Endodermal cell (in vitro differentiated cells): ENCODE measurements at regions not wholly inside any gene's neighbourhood (a gene's known extent, or its start where the extent isn't known, plus 50 kb on each side); places are given as distances from the start of the nearest gene placed in this dataset.

Experiments used
- DNase-seq: peaks from one replicate; pipeline ENCODE4 v3.0.0-alpha.2; 2017
- H3K27ac ChIP-seq: 2 replicates; pipeline ENCODE4 v1.5.1; 2013; ENCODE audit warnings: mild to moderate bottlenecking, low read depth, low read length, moderate library complexity
- H3K27me3 ChIP-seq: 2 replicates; pipeline ENCODE4 v1.6.1; 2013; ENCODE audit warnings: mild to moderate bottlenecking, low read length, moderate library complexity; ENCODE audit not compliant: insufficient read depth, control insufficient read depth, poor library complexity, severe bottlenecking
- H3K36me3 ChIP-seq: 2 replicates; pipeline ENCODE4 v1.7.0; 2013; ENCODE audit warnings: mild to moderate bottlenecking, low read length, moderate library complexity; ENCODE audit not compliant: control insufficient read depth, insufficient read depth
- H3K4me1 ChIP-seq: one replicate; pipeline ENCODE4 v1.7.0; 2013; ENCODE audit warnings: low read length; ENCODE audit not compliant: control insufficient read depth, insufficient read depth
- H3K4me3 ChIP-seq: 2 replicates; pipeline ENCODE4 v1.5.1; 2013; ENCODE audit warnings: mild to moderate bottlenecking, low read length, moderate library complexity
- H3K9ac ChIP-seq: 2 replicates; pipeline ENCODE4 v1.6.1; 2013; ENCODE audit warnings: mild to moderate bottlenecking, low read length, moderate library complexity; ENCODE audit not compliant: poor library complexity, severe bottlenecking; ENCODE audit errors: extremely low read depth
- H3K9me3 ChIP-seq: 2 replicates; pipeline ENCODE4 v1.6.1; 2013; ENCODE audit warnings: mild to moderate bottlenecking, low read length, moderate library complexity; ENCODE audit not compliant: control insufficient read depth
- H3K27ac Mint-ChIP-seq: 2 replicates; pipeline ENCODE4 v1.8.0; 2020; ENCODE audit warnings: mixed read lengths
- H3K27me3 Mint-ChIP-seq: 2 replicates; pipeline ENCODE4 v1.8.0; 2021; ENCODE audit warnings: mild to moderate bottlenecking, mixed read lengths; ENCODE audit not compliant: insufficient read depth
- H3K36me3 Mint-ChIP-seq: 2 replicates; pipeline ENCODE4 v1.8.0; 2020; ENCODE audit warnings: low read depth, mixed read lengths
- H3K4me1 Mint-ChIP-seq: 2 replicates; pipeline ENCODE4 v1.8.0; 2020; ENCODE audit warnings: mixed read lengths
- H3K4me3 Mint-ChIP-seq: 2 replicates; pipeline ENCODE4 v1.8.0; 2020; ENCODE audit warnings: mild to moderate bottlenecking, moderate library complexity, mixed read lengths
- H3K9me3 Mint-ChIP-seq: 2 replicates; pipeline ENCODE4 v1.8.0; 2020; ENCODE audit warnings: mild to moderate bottlenecking, mixed read lengths
- WGBS, 2 experiments: methylation state at CpG; one replicate each; pipeline versions ENCODE4 v1.1.5 to v1.1.7; 2013; ENCODE audit warnings: missing lambda C conversion rate in 2 of 2, mixed read lengths in 1 of 2; ENCODE audit not compliant: insufficient coverage in 1 of 2, insufficient read length in 1 of 2; 5-methylcytosine and 5-hydroxymethylcytosine counted together
- TF ChIP-seq, protein P1 (sequence below): fragments of 200-600 bp; sonication (generic); conservative IDR thresholded peaks from 2 replicates; pipeline ENCODE4 v1.5.0; 2021; ENCODE audit warnings: antibody characterized with exemption, mild to moderate bottlenecking

DNA sequence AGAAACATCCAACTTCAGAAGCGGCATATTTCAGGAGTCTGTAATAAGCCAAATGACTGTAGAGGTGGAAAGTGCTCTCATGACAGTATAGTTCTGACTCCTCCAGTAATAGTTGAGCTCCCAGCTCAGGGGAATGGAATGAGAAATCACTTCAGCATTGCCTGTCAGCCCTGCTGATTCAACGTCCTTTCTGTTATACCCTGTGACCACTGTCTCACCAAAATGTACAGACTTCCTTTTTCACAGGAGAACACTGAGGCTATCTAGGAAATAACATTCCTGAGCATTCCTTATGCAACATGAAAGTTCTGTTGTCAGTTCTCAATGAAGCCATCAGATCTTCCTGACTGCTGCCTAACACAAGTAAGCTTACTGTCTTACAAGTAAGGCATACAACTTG is 284.5 kb upstream of the MME start:
- Histone ChIP-seq H3K9ac (no peak overlapping the region), H3K4me1 (no peaks in the 10 kb centered on the region), H3K36me3 (no peaks in the 10 kb centered on the region), H3K27ac (no peak overlapping the region), H3K9me3 (no peaks in the 10 kb centered on the region), H3K4me3 (no peak overlapping the region), H3K27me3 (no peaks in the 10 kb centered on the region)
- H3K4me3 Mint-ChIP-seq, result no peak overlapping the region
- H3K4me1 Mint-ChIP-seq, result no peaks in the 10 kb centered on the region
- no peak for DNase-seq
- TF ChIP-seq, protein P1, sequence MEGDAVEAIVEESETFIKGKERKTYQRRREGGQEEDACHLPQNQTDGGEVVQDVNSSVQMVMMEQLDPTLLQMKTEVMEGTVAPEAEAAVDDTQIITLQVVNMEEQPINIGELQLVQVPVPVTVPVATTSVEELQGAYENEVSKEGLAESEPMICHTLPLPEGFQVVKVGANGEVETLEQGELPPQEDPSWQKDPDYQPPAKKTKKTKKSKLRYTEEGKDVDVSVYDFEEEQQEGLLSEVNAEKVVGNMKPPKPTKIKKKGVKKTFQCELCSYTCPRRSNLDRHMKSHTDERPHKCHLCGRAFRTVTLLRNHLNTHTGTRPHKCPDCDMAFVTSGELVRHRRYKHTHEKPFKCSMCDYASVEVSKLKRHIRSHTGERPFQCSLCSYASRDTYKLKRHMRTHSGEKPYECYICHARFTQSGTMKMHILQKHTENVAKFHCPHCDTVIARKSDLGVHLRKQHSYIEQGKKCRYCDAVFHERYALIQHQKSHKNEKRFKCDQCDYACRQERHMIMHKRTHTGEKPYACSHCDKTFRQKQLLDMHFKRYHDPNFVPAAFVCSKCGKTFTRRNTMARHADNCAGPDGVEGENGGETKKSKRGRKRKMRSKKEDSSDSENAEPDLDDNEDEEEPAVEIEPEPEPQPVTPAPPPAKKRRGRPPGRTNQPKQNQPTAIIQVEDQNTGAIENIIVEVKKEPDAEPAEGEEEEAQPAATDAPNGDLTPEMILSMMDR, result no peak
- H3K27me3 Mint-ChIP-seq, result no peaks in the 10 kb centered on the region
- H3K36me3 Mint-ChIP-seq, result no peaks in the 10 kb centered on the region
- no peaks in the 10 kb centered on the region for H3K9me3 Mint-ChIP-seq
- H3K27ac Mint-ChIP-seq, result no peak overlapping the region
- WGBS, 2 experiments, result 79 to 80% methylated on average over 1 to 2 of the region's 2 CpGs

DNA sequence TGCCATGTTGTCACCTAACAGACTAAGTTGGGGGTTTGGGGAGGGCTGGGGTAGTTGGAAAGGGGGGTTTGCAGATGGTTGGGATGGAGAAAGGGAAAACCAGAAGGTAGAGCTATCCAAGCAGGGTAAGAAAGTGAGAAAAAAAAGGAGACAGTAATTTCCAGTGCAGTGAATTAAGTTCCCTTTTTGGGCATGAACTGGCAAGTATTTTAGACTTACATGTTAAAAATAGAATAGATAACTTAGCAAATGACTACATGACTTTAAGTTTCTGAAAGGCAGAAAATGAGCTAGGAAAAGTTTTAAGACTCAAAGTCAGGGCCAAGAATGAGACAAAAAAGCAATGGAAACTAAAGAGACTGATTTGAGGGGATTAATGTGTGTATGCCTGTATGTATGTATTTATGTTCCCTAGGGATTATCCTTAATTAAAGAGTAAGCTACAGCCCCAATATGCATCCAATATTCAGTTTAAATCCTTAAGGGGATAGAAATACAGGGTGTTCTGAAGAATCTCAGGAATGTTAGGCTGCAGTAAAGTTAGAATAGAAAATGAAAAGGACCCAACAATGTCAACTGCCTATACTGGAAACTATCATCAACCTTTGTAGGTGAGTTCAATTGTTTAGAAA is 285.2 kb upstream of the MME start:
- no peak overlapping the region for H3K4me3 ChIP-seq
- H3K4me1 ChIP-seq, result no peaks in the 10 kb centered on the region
- no peaks in the 10 kb centered on the region for H3K27me3 ChIP-seq
- H3K9me3 ChIP-seq, result no peaks in the 10 kb centered on the region
- Mint-ChIP-seq H3K27me3 (no peaks in the 10 kb centered on the region), H3K9me3 (no peaks in the 10 kb centered on the region), H3K36me3 (no peaks in the 10 kb centered on the region), H3K4me1 (no peaks in the 10 kb centered on the region), H3K27ac (no peak overlapping the region), H3K4me3 (no peak overlapping the region)
- no peak overlapping the region for H3K9ac ChIP-seq
- H3K36me3 ChIP-seq, result no peaks in the 10 kb centered on the region
- TF ChIP-seq, protein P1, result no peak
- H3K27ac ChIP-seq, result no peak overlapping the region
- DNase-seq, result no peak

- no peaks in the 10 kb centered on the region for H3K9me3 Mint-ChIP-seq
Measured at GRCh38 chr3:154794391-154794790, 285.7 kb upstream of the MME start.

More at GRCh38 chr3:154794391-154794790, 285.7 kb upstream of the MME start:
- Histone ChIP-seq H3K36me3 (no peaks in the 10 kb centered on the region), H3K4me3 (no peak overlapping the region), H3K9me3 (no peaks in the 10 kb centered on the region), H3K4me1 (no peaks in the 10 kb centered on the region), H3K9ac (no peak overlapping the region), H3K27ac (no peak overlapping the region), H3K27me3 (no peaks in the 10 kb centered on the region)
- no peak for DNase-seq
- 92% methylated on average over 1 of the region's 1 CpG; no CpG with 5 or more reads in 1 of the 2 experiments for WGBS, 2 experiments
- H3K4me1 Mint-ChIP-seq, result no peaks in the 10 kb centered on the region
- H3K27ac Mint-ChIP-seq, result no peak overlapping the region
- H3K27me3 Mint-ChIP-seq, result no peaks in the 10 kb centered on the region
- H3K4me3 Mint-ChIP-seq, result no peak overlapping the region
- TF ChIP-seq, protein P1, result no peak
- H3K36me3 Mint-ChIP-seq, result no peaks in the 10 kb centered on the region
